ENCODE measurements at regions not wholly inside any gene's neighbourhood (a gene's known extent, or its start where the extent isn't known, plus 50 kb on each side); places are given as distances from the start of the nearest gene placed in this dataset.

- TF ChIP-seq, protein P1, sequence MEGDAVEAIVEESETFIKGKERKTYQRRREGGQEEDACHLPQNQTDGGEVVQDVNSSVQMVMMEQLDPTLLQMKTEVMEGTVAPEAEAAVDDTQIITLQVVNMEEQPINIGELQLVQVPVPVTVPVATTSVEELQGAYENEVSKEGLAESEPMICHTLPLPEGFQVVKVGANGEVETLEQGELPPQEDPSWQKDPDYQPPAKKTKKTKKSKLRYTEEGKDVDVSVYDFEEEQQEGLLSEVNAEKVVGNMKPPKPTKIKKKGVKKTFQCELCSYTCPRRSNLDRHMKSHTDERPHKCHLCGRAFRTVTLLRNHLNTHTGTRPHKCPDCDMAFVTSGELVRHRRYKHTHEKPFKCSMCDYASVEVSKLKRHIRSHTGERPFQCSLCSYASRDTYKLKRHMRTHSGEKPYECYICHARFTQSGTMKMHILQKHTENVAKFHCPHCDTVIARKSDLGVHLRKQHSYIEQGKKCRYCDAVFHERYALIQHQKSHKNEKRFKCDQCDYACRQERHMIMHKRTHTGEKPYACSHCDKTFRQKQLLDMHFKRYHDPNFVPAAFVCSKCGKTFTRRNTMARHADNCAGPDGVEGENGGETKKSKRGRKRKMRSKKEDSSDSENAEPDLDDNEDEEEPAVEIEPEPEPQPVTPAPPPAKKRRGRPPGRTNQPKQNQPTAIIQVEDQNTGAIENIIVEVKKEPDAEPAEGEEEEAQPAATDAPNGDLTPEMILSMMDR (IDR thresholded peaks at IDR 0.05; ENCODE audit: low read depth, low read length), result no peak
Measured at GRCh38 chr5:110250355-110250754, 476.1 kb downstream of the TMEM232 start.

DNA sequence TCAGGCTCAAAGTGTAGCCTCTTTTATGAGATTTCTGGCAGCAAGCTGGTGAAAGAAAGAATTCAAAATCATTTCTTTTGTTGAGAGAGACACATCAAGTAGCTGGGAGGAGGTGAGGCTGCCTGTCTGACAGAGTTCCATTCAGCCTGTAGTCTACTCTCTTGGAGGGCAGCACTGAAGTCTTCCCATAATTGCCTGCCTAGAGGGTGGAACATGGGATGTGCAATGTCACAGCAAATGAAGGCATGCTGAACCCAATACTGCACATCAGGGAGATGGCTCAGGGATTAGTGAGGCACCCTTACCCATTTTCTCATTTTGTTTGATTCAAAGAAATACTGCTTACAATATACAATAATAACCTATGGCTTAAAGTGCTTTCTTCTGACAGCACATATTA lies 475.7 kb downstream of the TMEM232 start:
- TF ChIP-seq, protein P1 (IDR thresholded peaks at IDR 0.05; ENCODE audit: low read depth, low read length), result no peak
- H3K4me3 ChIP-seq (replicated peaks in 1 of 2; ENCODE audit: low read depth in 2 of 2, low read length in 2 of 2), result no peak overlapping the region
- DNase-seq (ENCODE audit: low read depth in 2 of 2), result no peak

More at GRCh38 chr5:110250355-110250754, 476.1 kb downstream of the TMEM232 start:
- DNase-seq (ENCODE audit: low read depth in 2 of 2), result no peak
- no peak overlapping the region for H3K4me3 ChIP-seq (replicated peaks in 1 of 2; ENCODE audit: low read depth in 2 of 2, low read length in 2 of 2)

DNA sequence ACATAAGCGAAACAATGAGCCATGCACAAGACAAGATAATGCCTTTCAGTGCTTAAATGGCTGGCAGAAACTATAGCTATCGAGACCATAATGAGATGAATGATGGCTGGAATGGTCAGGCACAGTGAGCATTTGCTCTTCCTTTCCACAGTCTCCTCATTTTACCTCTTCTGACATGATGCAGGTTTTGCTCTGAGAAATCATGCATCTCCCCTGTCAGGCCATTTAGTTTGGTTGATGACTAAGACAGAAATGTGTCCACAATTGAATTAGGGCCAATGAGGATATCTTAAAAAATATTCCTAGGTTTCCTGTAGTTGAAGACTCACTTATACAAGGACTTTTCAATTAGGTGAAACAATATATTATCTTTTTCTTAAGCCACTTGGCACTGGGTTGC lies 475.1 kb downstream of the TMEM232 start:
- H3K4me3 ChIP-seq (replicated peaks in 1 of 2; ENCODE audit: low read depth in 2 of 2, low read length in 2 of 2), result no peak overlapping the region
- TF ChIP-seq, protein P1 (IDR thresholded peaks at IDR 0.05; ENCODE audit: low read depth, low read length), result no peak
- no peak for DNase-seq (ENCODE audit: low read depth in 2 of 2)

DNA sequence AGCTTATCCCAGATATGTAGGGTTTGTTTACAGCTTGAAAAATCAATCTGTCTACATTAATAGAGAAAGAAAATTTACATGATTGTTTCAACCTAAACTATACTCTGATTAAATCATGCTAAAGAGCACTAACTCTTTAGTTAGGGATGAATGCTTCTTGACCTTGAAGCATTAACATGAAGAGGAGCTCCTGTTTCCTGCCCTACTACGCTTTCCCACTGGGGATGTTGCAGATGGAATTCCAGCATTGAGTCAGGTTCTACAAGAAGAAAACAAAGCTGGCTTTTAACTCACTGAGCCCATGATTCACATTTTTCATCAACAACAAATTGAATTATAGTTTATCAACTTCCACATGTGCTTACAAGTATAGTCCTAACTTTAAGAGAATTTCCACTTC lies 471.3 kb downstream of the TMEM232 start:
- no peak for DNase-seq (ENCODE audit: low read depth in 2 of 2)
- TF ChIP-seq, protein P1 (IDR thresholded peaks at IDR 0.05; ENCODE audit: low read depth, low read length), result no peak

GRCh38 chr5:110256298-110256697 lies 470.2 kb downstream of the TMEM232 start:
- DNase-seq (ENCODE audit: low read depth in 2 of 2), result no peak
- TF ChIP-seq, protein P1 (IDR thresholded peaks at IDR 0.05; ENCODE audit: low read depth, low read length), result no peak
- H3K4me3 ChIP-seq (replicated peaks in 1 of 2; ENCODE audit: low read depth in 2 of 2, low read length in 2 of 2), result no peak overlapping the region

More for the DNA sequence above, 471.3 kb downstream of the TMEM232 start:
- no peak overlapping the region for H3K4me3 ChIP-seq (replicated peaks in 1 of 2; ENCODE audit: low read depth in 2 of 2, low read length in 2 of 2)

DNA sequence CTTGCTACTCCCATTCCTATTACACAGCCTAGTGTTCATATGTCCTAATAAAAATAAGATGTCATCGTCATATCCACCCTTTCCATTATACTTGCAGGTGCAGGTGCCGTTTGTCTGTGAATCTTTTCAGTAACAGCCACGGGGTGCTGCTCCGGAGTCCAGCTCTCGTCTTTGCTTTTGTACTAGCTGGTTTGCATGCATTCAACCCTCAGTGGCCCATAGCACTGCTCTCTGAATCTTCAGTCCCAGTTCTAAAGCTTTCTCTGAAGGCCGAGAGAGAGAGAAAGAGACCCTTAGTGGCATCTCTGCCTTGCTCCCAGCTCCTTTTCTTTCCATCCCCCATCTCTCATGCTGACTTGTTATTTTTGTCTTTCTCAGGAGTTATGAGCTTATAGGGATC lies 468.5 kb downstream of the TMEM232 start:
- TF ChIP-seq, protein P1 (IDR thresholded peaks at IDR 0.05; ENCODE audit: low read depth, low read length), result no peak
- no peak overlapping the region for H3K4me3 ChIP-seq (replicated peaks in 1 of 2; ENCODE audit: low read depth in 2 of 2, low read length in 2 of 2)
- no peak for DNase-seq (ENCODE audit: low read depth in 2 of 2)
